PC-9 (cell line): ENCODE measurements at regions not wholly inside any gene's neighbourhood (a gene's known extent, or its start where the extent isn't known, plus 50 kb on each side); places are given as distances from the start of the nearest gene placed in this dataset.

Experiments used
- CTCF ChIP-seq: fragments of 200-600 bp; sonication (generic); conservative IDR thresholded peaks from 2 replicates; pipeline ENCODE4 v1.6.1; 2017; ENCODE audit warnings: mixed run types, antibody characterized with exemption, mild to moderate bottlenecking, moderate library complexity
- EZH2 ChIP-seq: fragments of 200-600 bp; sonication (generic); IDR thresholded peaks from 2 replicates; pipeline ENCODE4 v1.8.0; 2017; ENCODE audit warnings: antibody characterized with exemption, low read depth

DNA sequence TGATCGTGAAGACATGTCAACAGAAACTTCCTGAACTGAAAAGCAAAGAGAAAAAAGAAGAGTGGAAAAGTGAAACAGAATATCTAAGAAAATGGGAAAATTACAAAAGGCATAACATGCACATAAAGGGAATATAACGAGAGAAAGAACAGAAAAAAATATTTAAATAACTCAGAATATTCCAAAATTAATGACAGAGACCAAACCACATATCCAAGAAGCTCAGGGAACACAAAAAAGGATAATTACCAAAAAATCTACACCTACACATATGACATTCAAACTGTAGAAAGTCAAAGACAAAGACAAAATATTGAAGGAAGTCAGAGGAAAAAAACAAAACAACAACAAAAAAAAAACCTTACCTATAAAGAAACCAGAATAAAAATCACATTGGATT is 105.5 kb downstream of the OR13A1 start:
- no peak for TF ChIP-seq CTCF
- TF ChIP-seq EZH2 = no peak
